B cell (primary cell): ENCODE measurements at regions not wholly inside any gene's neighbourhood (a gene's known extent, or its start where the extent isn't known, plus 50 kb on each side); places are given as distances from the start of the nearest gene placed in this dataset.

Experiments used
- ATAC-seq: fragments of 200-7000 bp; cut with Tn5 transposase; one replicate; pipeline ENCODE4 v1.10.0; 2021; ENCODE audit warnings: low read depth, mild to moderate bottlenecking, moderate number of reproducible peaks, moderate library complexity
- CTCF ChIA-PET: fragments of 350-600 bp; sonication (Branson Sonifier 250); formaldehyde crosslinking; loops from one replicate; lab custom pipeline; 2021; ENCODE audit warnings: antibody characterized with exemption, inconsistent platforms; lab: Charles Lee
- POLR2A ChIA-PET: fragments of 350-600 bp; sonication (Branson Sonifier 250); formaldehyde crosslinking; loops from one replicate; lab custom pipeline; 2021; ENCODE audit warnings: antibody characterized with exemption; lab: Charles Lee
- DNase-seq: peaks from one replicate; pipeline ENCODE4 v3.0.0; 2013
- H2AFZ ChIP-seq: 2 replicates; pipeline ENCODE4 v1.6.1; 2012; ENCODE audit warnings: mild to moderate bottlenecking, low read depth, low read length; ENCODE audit not compliant: insufficient read depth, poor library complexity, severe bottlenecking
- H3K27ac ChIP-seq, 2 donors: 1 replicate in 1 of 2; 2 replicates in 1 of 2; pipeline ENCODE4 v1.5.1; 2012 to 2013; ENCODE audit warnings: low read length in 2 of 2, mild to moderate bottlenecking in 2 of 2, moderate library complexity in 1 of 2
- H3K27me3 ChIP-seq, 4 experiments: fragments of 200-600 bp in 1 of 4; sonication (generic) in 1 of 4; replicated peaks in 1 of 4; 1 replicate in 2 of 4; 2 replicates in 2 of 4; pipeline versions ENCODE4 v1.6.1 to v1.7.0; 2013 to 2016; ENCODE audit warnings: low read length in 3 of 4, mild to moderate bottlenecking in 2 of 4, mixed read lengths in 1 of 4, moderate library complexity in 1 of 4; ENCODE audit not compliant: insufficient read depth in 4 of 4, control insufficient read depth in 3 of 4; ENCODE audit errors: control extremely low read depth in 1 of 4
- H3K36me3 ChIP-seq, 2 experiments: replicated peaks in 1 of 2; 1 replicate in 1 of 2; 2 replicates in 1 of 2; pipeline versions ENCODE4 v1.6.1 to v1.7.1; 2013; ENCODE audit warnings: low read length in 1 of 2; ENCODE audit not compliant: insufficient read depth in 2 of 2, control insufficient read depth in 1 of 2; ENCODE audit errors: control extremely low read depth in 1 of 2, extremely low read depth in 1 of 2
- H3K4me1 ChIP-seq, 2 donors: fragments of 200-600 bp in 1 of 2; sonication (generic) in 1 of 2; 1 replicate in 1 of 2; 2 replicates in 1 of 2; pipeline versions ENCODE4 v1.5.1 to v1.6.1; 2013 to 2017; ENCODE audit warnings: low read length in 2 of 2; ENCODE audit not compliant: control insufficient read depth in 2 of 2, insufficient read depth in 2 of 2
- H3K4me2 ChIP-seq: replicated peaks from 2 replicates; pipeline ENCODE3; 2012; ENCODE audit warnings: mild to moderate bottlenecking, low read depth, low read length; ENCODE audit not compliant: poor library complexity, severe bottlenecking
- H3K4me3 ChIP-seq, 5 experiments: fragments of 200-600 bp in 1 of 5; sonication (generic) in 1 of 5; 1 replicate in 3 of 5; 2 replicates in 2 of 5; pipeline versions ENCODE4 v1.5.1 to v1.7.0; 2011 to 2016; ENCODE audit warnings: low read length in 4 of 5, mild to moderate bottlenecking in 4 of 5, low read depth in 2 of 5, control low read depth in 1 of 5, moderate library complexity in 1 of 5; ENCODE audit not compliant: insufficient read depth in 1 of 5; ENCODE audit errors: control extremely low read depth in 1 of 5, extremely low read depth in 1 of 5
- H3K79me2 ChIP-seq: fragments of 200-600 bp; sonication (generic); one replicate; pipeline ENCODE4 v1.6.0; 2016; ENCODE audit warnings: low read length; ENCODE audit not compliant: control insufficient read depth, insufficient read depth
- H3K9ac ChIP-seq: fragments of 200-600 bp; sonication (generic); 2 replicates; pipeline ENCODE4 v1.6.1; 2017; ENCODE audit warnings: mild to moderate bottlenecking, low read length, moderate library complexity
- H3K9me3 ChIP-seq, 3 donors: one replicate each; pipeline versions ENCODE4 v1.6.1 to v1.7.1; 2013; ENCODE audit warnings: low read length in 2 of 3; ENCODE audit not compliant: control insufficient read depth in 2 of 3, insufficient read depth in 1 of 3; ENCODE audit errors: control extremely low read depth in 1 of 3
- H4K20me1 ChIP-seq: 2 replicates; pipeline ENCODE4 v1.6.0; 2012; ENCODE audit warnings: mild to moderate bottlenecking, low read length; ENCODE audit not compliant: insufficient read depth, control insufficient read depth, poor library complexity, severe bottlenecking
- H3K27ac Mint-ChIP-seq: one replicate; pipeline ENCODE4 v1.8.0; 2021; ENCODE audit warnings: mixed read lengths
- H3K27me3 Mint-ChIP-seq: one replicate; pipeline ENCODE4 v1.8.0; 2021; ENCODE audit warnings: mixed read lengths
- H3K4me1 Mint-ChIP-seq: one replicate; pipeline ENCODE4 v1.8.0; 2021; ENCODE audit warnings: mixed read lengths
- H3K4me3 Mint-ChIP-seq: one replicate; pipeline ENCODE4 v1.8.0; 2021; ENCODE audit warnings: mixed read lengths
- H3K9me3 Mint-ChIP-seq: one replicate; pipeline ENCODE4 v1.8.0; 2022; ENCODE audit warnings: mixed read lengths; ENCODE audit not compliant: insufficient read depth
- EZH2 ChIP-seq: IDR thresholded peaks from 2 replicates; pipeline ENCODE4 v1.6.1; 2012; ENCODE audit warnings: borderline replicate concordance, low read depth, mild to moderate bottlenecking, moderate library complexity, low read length; ENCODE audit not compliant: insufficient read depth, poor library complexity, severe bottlenecking
- WGBS: methylation state at CpG from one replicate; pipeline ENCODE4 v1.1.5; 2013; ENCODE audit warnings: missing lambda C conversion rate; ENCODE audit not compliant: insufficient coverage; 5-methylcytosine and 5-hydroxymethylcytosine counted together
- intact Hi-C: fragments of 100-400 bp; cut with micrococcal nuclease; formaldehyde crosslinking; loops from one replicate; pipeline ENCODE4 v1.10.0; 2022
- TF ChIP-seq, protein P1 (sequence below): fragments of 200-600 bp; IDR thresholded peaks from one replicate; pipeline ENCODE4 v1.8.0; 2022; ENCODE audit warnings: antibody characterized with exemption, mild to moderate bottlenecking

DNA sequence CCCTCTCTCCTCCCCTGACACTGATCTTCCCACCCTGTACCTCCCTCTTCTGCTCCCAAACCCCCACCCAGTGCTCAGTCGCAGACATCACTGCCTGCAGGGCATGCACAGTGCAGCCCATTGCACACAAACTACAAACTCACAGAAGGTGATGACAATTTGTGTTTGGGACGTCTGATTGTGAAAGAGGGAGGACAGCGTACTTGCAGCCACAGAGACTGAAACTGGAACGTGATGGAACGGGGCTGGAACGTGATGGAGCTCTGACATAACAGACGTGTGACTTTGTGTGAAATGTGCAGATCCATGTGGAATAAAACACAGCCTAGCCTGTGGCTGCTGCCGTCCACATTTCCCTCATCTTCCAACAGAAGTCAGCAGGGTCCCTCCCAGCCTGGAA lies 57.3 kb upstream of the CEACAM8 start:
- no peak overlapping the region for H3K27ac ChIP-seq
- Mint-ChIP-seq H3K9me3 (no peaks in the 10 kb centered on the region), H3K4me1 (no peaks in the 10 kb centered on the region), H3K4me3 (no peak overlapping the region), H3K27me3 (peaks cover 25% of the 10 kb centered on the region), H3K27ac (no peak overlapping the region)
- H3K4me2 ChIP-seq: no peak overlapping the region
- H2AFZ ChIP-seq: no peak overlapping the region
- intact Hi-C loops: no loop called here
- peaks cover 0 to 5% (median 0%) of the 10 kb centered on the region in 4 experiments for H3K27me3 ChIP-seq
- H3K9ac ChIP-seq: no peak overlapping the region
- ChIA-PET POLR2A (no interaction called here), CTCF (no interaction called here)
- H3K4me1 ChIP-seq: no peaks in the 10 kb centered on the region
- H3K36me3 ChIP-seq: no peaks in the 10 kb centered on the region
- DNase-seq (no peak), ATAC-seq (no peak)
- no peaks in the 10 kb centered on the region for H3K9me3 ChIP-seq
- WGBS: 96% methylated on average over 6 of the region's 8 CpGs
- H3K79me2 ChIP-seq: no peaks in the 10 kb centered on the region
- no peak overlapping the region for H3K4me3 ChIP-seq
- H4K20me1 ChIP-seq: no peaks in the 10 kb centered on the region
- TF ChIP-seq EZH2: no peak
- TF ChIP-seq, protein P1, sequence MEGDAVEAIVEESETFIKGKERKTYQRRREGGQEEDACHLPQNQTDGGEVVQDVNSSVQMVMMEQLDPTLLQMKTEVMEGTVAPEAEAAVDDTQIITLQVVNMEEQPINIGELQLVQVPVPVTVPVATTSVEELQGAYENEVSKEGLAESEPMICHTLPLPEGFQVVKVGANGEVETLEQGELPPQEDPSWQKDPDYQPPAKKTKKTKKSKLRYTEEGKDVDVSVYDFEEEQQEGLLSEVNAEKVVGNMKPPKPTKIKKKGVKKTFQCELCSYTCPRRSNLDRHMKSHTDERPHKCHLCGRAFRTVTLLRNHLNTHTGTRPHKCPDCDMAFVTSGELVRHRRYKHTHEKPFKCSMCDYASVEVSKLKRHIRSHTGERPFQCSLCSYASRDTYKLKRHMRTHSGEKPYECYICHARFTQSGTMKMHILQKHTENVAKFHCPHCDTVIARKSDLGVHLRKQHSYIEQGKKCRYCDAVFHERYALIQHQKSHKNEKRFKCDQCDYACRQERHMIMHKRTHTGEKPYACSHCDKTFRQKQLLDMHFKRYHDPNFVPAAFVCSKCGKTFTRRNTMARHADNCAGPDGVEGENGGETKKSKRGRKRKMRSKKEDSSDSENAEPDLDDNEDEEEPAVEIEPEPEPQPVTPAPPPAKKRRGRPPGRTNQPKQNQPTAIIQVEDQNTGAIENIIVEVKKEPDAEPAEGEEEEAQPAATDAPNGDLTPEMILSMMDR: no peak
